ENCODE measurements at regions not wholly inside any gene's neighbourhood (a gene's known extent, or its start where the extent isn't known, plus 50 kb on each side); places are given as distances from the start of the nearest gene placed in this dataset.

DNA sequence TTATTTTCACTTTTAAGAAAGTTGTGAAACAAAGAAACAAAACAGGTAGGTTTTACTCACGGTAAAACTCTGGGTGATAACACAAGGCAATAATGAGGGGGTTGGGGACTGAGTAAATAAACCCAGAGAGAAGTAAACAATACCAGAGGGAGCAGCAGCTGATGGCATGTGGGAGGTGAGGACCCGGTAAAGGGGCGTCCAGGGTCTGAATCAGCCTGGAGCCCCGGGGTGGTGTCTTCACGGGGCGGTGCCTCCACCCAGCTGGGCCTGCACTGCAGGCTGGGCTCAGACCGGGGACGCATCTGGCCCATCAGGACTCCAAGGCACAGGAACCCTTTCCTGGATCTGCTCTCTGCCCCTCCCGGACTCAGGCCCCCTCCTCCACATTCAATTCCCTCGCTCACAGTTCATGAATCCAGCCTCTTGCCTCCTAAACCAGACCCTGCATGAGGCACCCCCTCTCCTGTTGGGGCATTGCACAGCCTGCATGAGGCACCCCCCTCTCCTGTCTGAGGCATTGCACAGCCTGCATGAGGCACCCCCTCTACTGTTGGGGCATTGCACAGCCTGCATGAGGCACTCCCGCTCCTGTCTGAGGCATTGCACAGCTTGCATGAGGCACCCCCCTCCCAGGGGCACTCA is 73.9 kb upstream of the MFGE8 start:
- no peak overlapping the region for H3K4me3 ChIP-seq
- TF ChIP-seq, protein P1, sequence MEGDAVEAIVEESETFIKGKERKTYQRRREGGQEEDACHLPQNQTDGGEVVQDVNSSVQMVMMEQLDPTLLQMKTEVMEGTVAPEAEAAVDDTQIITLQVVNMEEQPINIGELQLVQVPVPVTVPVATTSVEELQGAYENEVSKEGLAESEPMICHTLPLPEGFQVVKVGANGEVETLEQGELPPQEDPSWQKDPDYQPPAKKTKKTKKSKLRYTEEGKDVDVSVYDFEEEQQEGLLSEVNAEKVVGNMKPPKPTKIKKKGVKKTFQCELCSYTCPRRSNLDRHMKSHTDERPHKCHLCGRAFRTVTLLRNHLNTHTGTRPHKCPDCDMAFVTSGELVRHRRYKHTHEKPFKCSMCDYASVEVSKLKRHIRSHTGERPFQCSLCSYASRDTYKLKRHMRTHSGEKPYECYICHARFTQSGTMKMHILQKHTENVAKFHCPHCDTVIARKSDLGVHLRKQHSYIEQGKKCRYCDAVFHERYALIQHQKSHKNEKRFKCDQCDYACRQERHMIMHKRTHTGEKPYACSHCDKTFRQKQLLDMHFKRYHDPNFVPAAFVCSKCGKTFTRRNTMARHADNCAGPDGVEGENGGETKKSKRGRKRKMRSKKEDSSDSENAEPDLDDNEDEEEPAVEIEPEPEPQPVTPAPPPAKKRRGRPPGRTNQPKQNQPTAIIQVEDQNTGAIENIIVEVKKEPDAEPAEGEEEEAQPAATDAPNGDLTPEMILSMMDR (IDR thresholded peaks at IDR 0.05) = no peak
- TF ChIP-seq POLR2A (IDR thresholded peaks at IDR 0.05) = no peak
- no peaks in the 10 kb centered on the region for H3K9me3 ChIP-seq
- no peak for DNase-seq
- no peaks in the 10 kb centered on the region for H3K27me3 ChIP-seq
- no peak overlapping the region for H3K27ac ChIP-seq
- no peaks in the 10 kb centered on the region for H3K4me1 ChIP-seq
- H3K36me3 ChIP-seq = no peaks in the 10 kb centered on the region

DNA sequence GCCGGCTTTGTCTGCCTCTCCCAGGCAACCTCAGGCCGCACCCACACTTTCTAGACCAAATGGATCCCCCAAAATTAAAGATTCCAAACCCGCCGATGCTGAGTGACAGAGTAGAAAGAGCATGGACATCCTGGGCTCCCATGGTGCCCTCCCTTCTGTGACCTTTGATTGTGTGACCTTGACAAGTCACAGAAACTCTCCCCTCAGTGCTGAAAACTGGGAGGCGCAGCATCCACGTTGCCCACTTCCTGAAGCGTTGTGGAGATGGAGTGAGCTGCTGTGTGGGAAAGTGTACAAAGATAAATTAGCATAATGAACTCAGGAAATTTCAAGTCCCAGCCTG is 74.4 kb upstream of the MFGE8 start:
- Histone ChIP-seq H3K36me3 (no peaks in the 10 kb centered on the region), H3K9me3 (no peaks in the 10 kb centered on the region), H3K27ac (no peak overlapping the region), H3K4me3 (no peak overlapping the region), H3K27me3 (no peaks in the 10 kb centered on the region), H3K4me1 (no peaks in the 10 kb centered on the region)
- DNase-seq = no peak
- TF ChIP-seq POLR2A (IDR thresholded peaks at IDR 0.05) = no peak
- TF ChIP-seq, protein P1 (IDR thresholded peaks at IDR 0.05) = no peak

DNA sequence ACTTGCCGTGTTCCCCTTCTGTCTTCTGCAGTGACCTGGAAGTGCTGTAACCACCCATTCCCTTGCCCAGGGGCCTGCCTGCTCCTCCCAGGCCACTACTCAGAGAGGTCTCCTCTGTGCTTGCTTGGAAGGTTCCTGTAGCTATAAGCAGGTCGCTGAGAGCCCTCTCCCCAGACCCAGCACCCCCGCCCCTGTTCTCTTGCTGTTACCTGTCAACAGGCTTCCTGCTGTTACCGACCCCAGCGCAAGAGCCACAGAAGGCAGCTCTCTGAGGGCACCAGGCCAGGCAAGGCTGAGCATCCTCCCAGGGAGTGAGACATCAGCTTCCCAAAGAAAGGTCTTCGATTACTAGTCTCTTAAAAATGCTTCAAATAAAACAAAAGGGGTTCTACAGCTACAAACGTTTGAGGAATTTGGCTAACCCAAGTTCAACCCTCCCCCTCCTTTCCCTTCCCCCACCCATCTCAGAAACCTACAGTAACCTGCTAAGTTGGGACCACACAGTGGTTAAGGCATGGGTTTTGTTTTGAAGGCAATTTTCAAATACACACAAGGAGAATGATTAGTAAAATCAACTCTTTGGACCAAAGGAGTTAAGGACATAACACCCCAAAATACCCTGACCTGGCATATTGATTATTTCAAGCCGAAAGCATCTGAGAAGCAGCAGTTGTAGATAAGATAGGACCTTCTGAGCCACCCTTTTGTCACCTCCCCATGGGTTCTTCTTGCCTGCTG is 74.9 kb upstream of the MFGE8 start:
- Histone ChIP-seq H3K36me3 (no peaks in the 10 kb centered on the region), H3K27ac (no peak overlapping the region), H3K9me3 (no peaks in the 10 kb centered on the region), H3K4me1 (no peaks in the 10 kb centered on the region), H3K27me3 (no peaks in the 10 kb centered on the region), H3K4me3 (no peak overlapping the region)
- no peak for DNase-seq
- TF ChIP-seq, protein P1 (IDR thresholded peaks at IDR 0.05) = no peak
- TF ChIP-seq POLR2A (IDR thresholded peaks at IDR 0.05) = no peak

DNA sequence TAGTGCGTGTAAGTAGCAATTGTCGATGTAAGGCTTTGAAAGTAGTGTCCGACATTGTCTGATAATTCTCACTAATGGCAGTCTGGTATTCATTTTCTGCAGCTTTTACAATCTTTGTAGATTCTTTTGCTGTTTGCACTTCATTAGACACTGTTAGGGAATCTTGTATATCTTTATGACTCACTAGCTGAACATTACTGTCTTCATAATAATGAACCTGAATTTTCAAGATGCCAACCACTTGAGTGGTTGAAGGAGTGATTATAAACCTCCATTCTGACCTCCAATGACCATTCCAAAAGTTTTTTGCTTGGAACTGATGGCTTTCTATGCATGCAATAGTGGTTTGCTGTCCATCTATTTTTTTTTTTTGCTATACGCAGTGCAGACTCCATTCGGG is 76.4 kb upstream of the MFGE8 start:
- Histone ChIP-seq H3K4me1 (no peaks in the 10 kb centered on the region), H3K27ac (no peak overlapping the region), H3K36me3 (no peaks in the 10 kb centered on the region), H3K27me3 (no peaks in the 10 kb centered on the region), H3K4me3 (no peak overlapping the region), H3K9me3 (no peaks in the 10 kb centered on the region)
- no peak for TF ChIP-seq POLR2A (IDR thresholded peaks at IDR 0.05)
- no peak for DNase-seq

DNA sequence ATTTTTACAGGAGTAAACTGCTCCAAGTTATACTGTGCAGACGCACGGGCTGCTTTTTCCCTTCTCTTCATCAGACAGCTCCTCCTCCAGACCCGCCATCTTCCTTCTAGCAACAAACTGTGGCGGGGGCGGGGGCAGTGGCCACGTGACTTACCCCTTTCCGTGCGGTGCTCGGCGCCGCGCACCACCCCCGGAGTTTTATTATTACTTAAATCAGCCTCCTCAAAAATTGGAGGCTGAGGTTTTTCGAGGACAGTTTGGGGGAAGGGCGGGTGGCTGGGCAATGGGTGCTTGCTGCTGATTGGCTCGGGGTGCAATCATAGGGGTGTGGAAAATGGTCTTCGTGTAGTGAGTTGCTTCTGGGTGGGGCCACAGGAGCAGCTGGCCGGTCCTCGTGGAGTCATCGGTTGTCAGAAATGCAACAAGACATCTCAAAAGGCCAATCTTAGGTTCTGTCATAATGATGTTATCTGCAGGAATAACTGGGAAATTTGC is 77.1 kb upstream of the MFGE8 start:
- Histone ChIP-seq H3K27me3 (no peaks in the 10 kb centered on the region), H3K4me3 (no peak overlapping the region)

DNA sequence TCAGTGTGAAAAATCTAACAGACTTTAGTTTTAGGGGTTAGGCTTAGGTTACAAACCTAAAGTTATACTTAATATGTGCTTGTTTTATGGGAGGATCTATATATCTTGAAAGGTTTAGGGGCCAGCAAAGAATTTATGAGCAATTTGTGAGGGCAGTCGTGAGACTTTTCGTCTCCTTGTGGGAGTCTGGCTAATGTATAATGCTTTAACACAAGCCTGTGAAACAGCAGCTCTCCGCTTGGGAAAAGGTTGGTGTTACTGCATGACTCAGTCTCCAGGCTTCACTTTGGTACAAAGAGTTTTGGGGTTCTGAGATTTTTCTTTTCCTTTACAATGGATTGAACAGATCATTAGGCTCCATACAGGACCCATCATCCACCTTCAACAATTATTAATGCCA is 79.0 kb upstream of the MFGE8 start:
- Histone ChIP-seq H3K27me3 (no peaks in the 10 kb centered on the region), H3K36me3 (no peaks in the 10 kb centered on the region), H3K4me1 (no peaks in the 10 kb centered on the region), H3K27ac (no peak overlapping the region), H3K4me3 (no peak overlapping the region), H3K9me3 (no peaks in the 10 kb centered on the region)
- TF ChIP-seq, protein P1 (IDR thresholded peaks at IDR 0.05) = no peak
- no peak for TF ChIP-seq POLR2A (IDR thresholded peaks at IDR 0.05)
- no peak for DNase-seq

More for the DNA sequence above, 77.1 kb upstream of the MFGE8 start:
- DNase-seq = no peak
- TF ChIP-seq, protein P1 (IDR thresholded peaks at IDR 0.05) = no peak
- TF ChIP-seq POLR2A (IDR thresholded peaks at IDR 0.05) = no peak
- Histone ChIP-seq H3K27ac (no peak overlapping the region), H3K9me3 (no peaks in the 10 kb centered on the region), H3K4me1 (no peaks in the 10 kb centered on the region), H3K36me3 (no peaks in the 10 kb centered on the region)

Measured in Peyer's patch (tissue), 4 donors.